ENCODE measurements at regions not wholly inside any gene's neighbourhood (a gene's known extent, or its start where the extent isn't known, plus 50 kb on each side); places are given as distances from the start of the nearest gene placed in this dataset.

GRCh38 chr3:70433091-70433490, 120.7 kb upstream of the MDFIC2 start:
- CTCF ChIA-PET = interaction anchor here (0.6 kb wide), 1 partner anchor 64 kb away, joined by 3 read pairs; no protein-coding TSS in a partner anchor
- Histone ChIP-seq H3K4me1 (peaks cover 3% of the 10 kb centered on the region; the same call in 1 of the 3 replicates), H3K27ac (no peak overlapping the region), H3K9me3 (no peaks in the 10 kb centered on the region), H3K4me3 (no peak overlapping the region), H3K4me2 (no peak overlapping the region)
- FAIRE-seq (no peak), ATAC-seq (no peak), DNase-seq (ENCODE audit: low read depth in 1 of 2, low spot score in 1 of 2) (no peak)
- POLR2A ChIA-PET = no interaction called here
- 78% methylated on average over 1 of the region's 1 CpG for WGBS (ENCODE audit: missing lambda C conversion rate)
- no peak for TF ChIP-seq FOSB (CRISPR knock-in tag; IDR thresholded peaks at IDR 0.05)
- no peak for TF ChIP-seq POLR2A (IDR thresholded peaks at IDR 0.05; ENCODE audit: low read length)
- no peak for TF ChIP-seq ZNF302 (CRISPR knock-in tag; IDR thresholded peaks at IDR 0.05)
- no peak for TF ChIP-seq RNF2 (IDR thresholded peaks at IDR 0.05; ENCODE audit: borderline replicate concordance, low read depth)
- no peak for TF ChIP-seq EHMT2 (IDR thresholded peaks at IDR 0.05; ENCODE audit: low read depth)
- TF ChIP-seq HEYL (CRISPR knock-in tag; IDR thresholded peaks at IDR 0.05) = no peak
- TF ChIP-seq HOXA7 (CRISPR knock-in tag; IDR thresholded peaks at IDR 0.05) = no peak
- no peak for TF ChIP-seq RAD21 (conservative IDR thresholded peaks at IDR 0.05 in 1 of 2, IDR thresholded peaks at IDR 0.05 in 1 of 2)
- TF ChIP-seq EHF (CRISPR knock-in tag; IDR thresholded peaks at IDR 0.05) = no peak
- TF ChIP-seq POLR2AphosphoS2 (conservative IDR thresholded peaks at IDR 0.05; ENCODE audit: low read length) = no peak
- no peak for TF ChIP-seq BHLHE40 (IDR thresholded peaks at IDR 0.05; ENCODE audit: low read depth, low read length)
- no peak for TF ChIP-seq TP53 (CRISPR knock-in tag; IDR thresholded peaks at IDR 0.05)
- TF ChIP-seq GATA3 (IDR thresholded peaks at IDR 0.05; ENCODE audit: borderline replicate concordance) = no peak
- no peak for TF ChIP-seq RCOR1 (IDR thresholded peaks at IDR 0.05; ENCODE audit: low read depth, low read length)

GRCh38 chr3:70431911-70432310, 119.5 kb upstream of the MDFIC2 start:
- FAIRE-seq (no peak), ATAC-seq (no peak), DNase-seq (ENCODE audit: low read depth in 1 of 2, low spot score in 1 of 2) (no peak)
- peaks cover 3% of the 10 kb centered on the region; the same call in 1 of the 3 replicates for H3K4me1 ChIP-seq
- WGBS (ENCODE audit: missing lambda C conversion rate) = 15% methylated on average over 1 of the region's 1 CpG
- H3K4me3 ChIP-seq = no peak overlapping the region
- H3K4me2 ChIP-seq = no peak overlapping the region
- no peak for TF ChIP-seq SMC3 (IDR thresholded peaks at IDR 0.05)
- no peak for TF ChIP-seq RARB (CRISPR knock-in tag; IDR thresholded peaks at IDR 0.05)
- no peak for TF ChIP-seq E2F6 (IDR thresholded peaks at IDR 0.05; ENCODE audit: borderline replicate concordance, low read depth)
- no peak for TF ChIP-seq TP53 (CRISPR knock-in tag; IDR thresholded peaks at IDR 0.05)
- TF ChIP-seq PBX3 (IDR thresholded peaks at IDR 0.05) = no peak
- no peak for TF ChIP-seq EHMT2 (IDR thresholded peaks at IDR 0.05; ENCODE audit: low read depth)
- TF ChIP-seq ELK1 (IDR thresholded peaks at IDR 0.05; ENCODE audit: low read depth, low read length) = no peak
- TF ChIP-seq MAX (IDR thresholded peaks at IDR 0.05) = no peak
- no peak for TF ChIP-seq RAD21 (conservative IDR thresholded peaks at IDR 0.05 in 1 of 2, IDR thresholded peaks at IDR 0.05 in 1 of 2)
- no peak for TF ChIP-seq ATOH8 (CRISPR knock-in tag; IDR thresholded peaks at IDR 0.05; ENCODE audit: low read depth)
- no peak for TF ChIP-seq HOXB13 (CRISPR knock-in tag; IDR thresholded peaks at IDR 0.05; ENCODE audit: low read depth)
- no peak for TF ChIP-seq KDM1A (IDR thresholded peaks at IDR 0.05; ENCODE audit: low read depth)
- TF ChIP-seq CHD2 (IDR thresholded peaks at IDR 0.05; ENCODE audit: low read length, partially characterized antibody) = no peak
- H3K27ac ChIP-seq = no peak overlapping the region
- POLR2A ChIA-PET = no interaction called here
- no peaks in the 10 kb centered on the region for H3K9me3 ChIP-seq
- CTCF ChIA-PET = no interaction called here

All from A549 (cell line).